Jurkat, Clone E6-1 (cell line): ENCODE measurements at regions not wholly inside any gene's neighbourhood (a gene's known extent, or its start where the extent isn't known, plus 50 kb on each side); places are given as distances from the start of the nearest gene placed in this dataset.

Experiments
- DNase-seq: peaks from one replicate; pipeline ENCODE4 v3.0.0-alpha.2; 2011; ENCODE audit warnings: low read depth, low spot score
- H3K4me3 ChIP-seq: 2 replicates; pipeline ENCODE4 v1.5.1; 2011; ENCODE audit warnings: mild to moderate bottlenecking, low read length, control low read depth, moderate library complexity

- DNase-seq: no peak
- H3K4me3 ChIP-seq: no peak overlapping the region
Observed at GRCh38 chr6:77979204-77979603, 326.4 kb downstream of the MEI4 start.

DNA sequence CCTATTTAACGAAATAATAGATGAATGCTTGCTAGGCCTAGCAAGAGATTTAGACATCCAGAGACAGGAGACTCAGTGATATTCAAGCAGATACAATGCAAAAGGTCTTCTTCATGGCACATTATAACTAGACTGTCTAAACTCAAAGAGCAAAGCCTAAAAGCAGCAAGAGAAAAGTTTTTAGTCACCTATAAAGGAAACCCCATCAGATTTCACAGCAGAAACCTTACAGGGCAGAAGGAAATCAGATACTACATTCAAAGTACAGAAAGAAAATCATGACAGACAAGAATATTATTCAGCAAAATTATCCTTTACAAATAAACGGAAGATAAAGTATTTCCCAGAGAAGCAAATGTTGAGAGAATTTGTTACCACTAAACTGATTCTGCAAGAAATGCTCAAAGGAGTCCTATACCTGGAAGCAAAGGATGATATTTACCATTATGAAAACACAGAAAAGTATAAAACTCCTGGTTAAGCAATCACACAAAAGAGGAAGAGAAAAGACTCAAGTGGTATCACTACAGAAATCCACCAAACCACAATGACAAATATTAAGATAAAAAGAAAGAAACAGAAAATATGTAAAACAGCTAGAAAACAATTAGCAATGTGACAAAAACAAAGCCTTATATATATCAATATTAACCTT is 333.7 kb downstream of the MEI4 start:
- H3K4me3 ChIP-seq: no peak overlapping the region
- no peak for DNase-seq

- no peak overlapping the region for H3K4me3 ChIP-seq
- no peak for DNase-seq
Observed at GRCh38 chr6:77987035-77987384, 334.2 kb downstream of the MEI4 start.

- H3K4me3 ChIP-seq: no peak overlapping the region
- DNase-seq: no peak
Observed at GRCh38 chr6:78010130-78010529, 357.3 kb downstream of the MEI4 start.

GRCh38 chr6:78020586-78020985 is 367.7 kb downstream of the MEI4 start:
- H3K4me3 ChIP-seq: no peak overlapping the region
- no peak for DNase-seq

GRCh38 chr6:78025502-78025901 is 372.7 kb downstream of the MEI4 start:
- DNase-seq: no peak
- H3K4me3 ChIP-seq: no peak overlapping the region

DNA sequence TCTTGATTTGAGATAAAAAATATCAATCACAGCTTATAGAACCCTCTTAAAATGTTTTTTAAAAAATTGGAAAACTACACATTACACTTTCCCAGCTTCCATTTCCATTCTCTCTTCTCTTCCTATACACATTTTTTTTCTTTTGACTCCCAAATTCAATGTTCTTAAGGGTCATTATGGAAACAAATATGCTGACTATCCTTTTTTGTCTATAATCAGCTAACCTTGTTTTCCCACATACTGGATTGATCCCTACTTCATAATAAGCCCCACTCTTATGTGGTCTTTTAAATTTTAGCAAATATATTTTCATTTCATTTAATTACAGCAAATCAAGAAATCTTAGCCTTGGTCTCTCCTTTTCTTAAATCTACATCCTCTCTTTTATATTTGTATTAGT is 378.4 kb downstream of the MEI4 start:
- no peak for DNase-seq
- H3K4me3 ChIP-seq: no peak overlapping the region

GRCh38 chr6:78059171-78059570 is 406.3 kb downstream of the MEI4 start:
- H3K4me3 ChIP-seq: no peak overlapping the region
- DNase-seq: no peak

DNA sequence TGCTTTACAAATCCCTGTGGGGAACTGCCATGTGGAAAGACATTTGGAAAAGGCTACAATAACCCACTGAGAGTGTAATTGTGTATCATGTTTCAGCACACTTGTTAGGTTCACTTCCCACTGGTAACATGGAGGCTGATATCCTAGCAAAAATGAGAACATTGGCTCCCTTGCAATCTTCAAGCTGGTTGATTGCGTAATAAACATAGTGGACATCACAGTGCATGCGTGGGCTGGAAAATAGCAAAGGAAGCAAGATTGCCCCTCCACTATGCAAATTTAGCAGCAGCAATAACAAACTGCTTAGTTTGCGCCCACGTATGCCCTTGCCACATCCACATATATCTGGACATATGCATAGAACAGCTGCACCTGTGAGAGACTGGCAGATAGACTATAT is 410.2 kb downstream of the MEI4 start:
- no peak overlapping the region for H3K4me3 ChIP-seq
- no peak for DNase-seq

DNA sequence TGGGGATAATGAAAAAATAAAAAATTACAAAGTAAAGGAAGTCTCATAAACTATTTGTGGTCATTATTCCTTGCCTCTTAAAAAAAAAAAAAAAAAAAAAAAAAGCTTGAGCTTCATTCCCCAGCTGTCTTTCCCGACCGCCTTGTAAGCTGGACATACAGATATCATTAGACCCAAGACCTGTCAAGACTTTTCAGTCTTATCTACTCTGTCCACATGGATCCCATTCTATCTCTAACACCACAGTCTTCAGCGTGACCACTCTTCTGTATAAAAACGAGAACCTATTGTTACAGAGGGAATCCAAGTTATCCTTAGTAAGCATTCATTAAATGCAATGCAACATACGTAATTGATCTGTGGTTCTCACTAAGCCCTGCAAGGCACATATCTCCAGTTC is 423.5 kb downstream of the MEI4 start:
- H3K4me3 ChIP-seq: no peak overlapping the region
- no peak for DNase-seq

DNA sequence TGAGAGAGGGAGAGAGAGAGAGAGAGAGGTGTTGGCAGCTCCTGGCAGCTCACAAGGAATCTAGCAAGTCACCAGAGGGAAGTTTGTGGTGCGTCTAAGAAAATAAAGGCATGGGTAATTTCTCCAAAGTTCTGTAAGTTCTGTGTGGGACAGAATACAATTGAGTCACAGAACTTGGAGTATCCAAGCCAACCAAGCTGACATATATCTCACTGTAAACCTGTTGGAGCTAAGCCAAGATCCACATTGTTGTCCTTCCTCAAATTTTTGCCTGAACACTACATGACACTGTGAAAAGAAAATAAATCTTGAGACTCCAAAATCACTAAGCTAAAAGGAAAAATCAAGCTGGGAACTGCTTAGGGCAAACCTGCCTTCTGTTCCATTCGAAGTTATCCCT is 436.7 kb downstream of the MEI4 start:
- no peak overlapping the region for H3K4me3 ChIP-seq
- no peak for DNase-seq

DNA sequence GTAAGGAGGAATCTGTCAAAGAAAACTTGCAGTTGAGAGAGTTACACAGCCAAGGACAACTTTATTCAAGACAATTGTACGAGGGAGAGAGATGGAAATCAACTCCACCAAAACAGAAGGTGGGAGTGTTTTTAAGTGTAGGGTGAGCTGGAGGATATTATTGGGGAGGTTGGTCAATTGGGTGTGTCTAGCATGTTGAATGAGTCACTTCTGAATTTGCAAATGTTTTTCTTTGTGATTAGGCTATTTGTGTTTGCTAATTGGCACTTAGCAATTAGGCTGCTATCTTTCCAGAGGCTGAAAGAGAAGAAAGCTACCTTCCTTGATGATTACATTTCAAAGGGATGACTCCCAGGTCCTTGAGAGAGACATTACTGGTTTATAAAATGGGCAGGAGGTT is 441.1 kb downstream of the MEI4 start:
- no peak overlapping the region for H3K4me3 ChIP-seq
- DNase-seq: no peak

DNA sequence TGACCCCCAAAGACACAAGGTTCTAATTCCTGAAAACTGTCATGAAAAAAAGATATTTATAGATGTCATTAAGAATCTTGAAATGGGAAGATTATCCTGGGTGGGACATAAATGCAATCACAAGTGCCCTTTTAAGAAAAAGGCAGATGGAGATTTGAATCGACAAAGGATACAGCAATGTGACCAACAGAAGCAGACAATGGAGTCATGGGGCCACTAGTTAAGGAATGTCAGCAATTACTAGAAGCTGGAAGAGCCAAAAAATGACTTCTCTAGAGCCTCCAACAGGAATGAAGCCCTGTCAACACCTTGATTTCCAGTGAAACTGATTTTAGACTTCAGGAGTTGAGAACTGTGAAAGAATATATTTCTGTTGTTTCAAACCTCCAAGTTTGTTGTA is 448.5 kb downstream of the MEI4 start:
- DNase-seq: no peak
- no peak overlapping the region for H3K4me3 ChIP-seq

DNA sequence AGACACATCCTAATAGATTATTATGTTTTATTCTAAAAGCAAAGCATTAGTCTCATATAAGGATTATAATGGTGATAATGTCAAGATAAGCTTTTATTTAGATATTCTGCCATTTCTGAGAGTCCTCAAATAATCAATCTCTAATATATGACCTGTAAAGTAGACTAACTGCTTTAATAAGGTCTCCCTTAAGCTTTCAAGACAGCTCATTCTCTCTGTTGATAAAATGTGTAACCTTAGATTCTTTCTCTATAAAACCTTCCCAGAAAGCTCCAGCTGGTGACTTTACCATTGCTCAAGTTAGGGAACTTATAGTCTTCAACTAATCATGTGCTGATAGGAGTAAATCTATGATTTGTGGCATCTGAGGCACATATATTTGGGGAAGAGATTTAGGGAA is 457.8 kb downstream of the MEI4 start:
- no peak overlapping the region for H3K4me3 ChIP-seq
- DNase-seq: no peak

- no peak overlapping the region for H3K4me3 ChIP-seq
- DNase-seq: no peak
Observed at GRCh38 chr6:78117966-78118365, 465.1 kb downstream of the MEI4 start.

- no peak for DNase-seq
- no peak overlapping the region for H3K4me3 ChIP-seq
Observed at GRCh38 chr6:78131521-78131920, 478.7 kb downstream of the MEI4 start.

- DNase-seq: no peak
- H3K4me3 ChIP-seq: no peak overlapping the region
Observed at GRCh38 chr6:78132671-78133410, 480.0 kb downstream of the MEI4 start.

GRCh38 chr6:78150425-78150824 is 497.6 kb downstream of the MEI4 start:
- H3K4me3 ChIP-seq: no peak overlapping the region
- DNase-seq: no peak

DNA sequence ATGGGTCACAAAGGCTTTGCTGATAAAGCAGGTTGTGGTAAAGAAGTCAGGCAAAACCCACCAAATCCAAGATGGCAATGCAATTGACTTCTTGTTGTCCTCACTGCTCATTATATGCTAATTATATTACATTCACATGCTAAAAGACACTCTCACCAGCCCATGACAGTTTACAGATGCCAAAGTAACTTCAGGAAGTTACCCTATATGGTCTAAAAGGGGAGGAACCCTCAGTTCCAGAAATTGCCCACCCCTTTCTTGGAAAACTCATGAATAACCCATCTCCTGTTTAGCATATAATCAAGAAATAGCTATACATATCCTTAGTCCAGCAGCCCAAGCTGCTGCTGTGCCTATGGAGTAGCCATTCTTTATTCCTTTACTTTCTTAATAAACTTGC is 501.1 kb downstream of the MEI4 start:
- no peak overlapping the region for H3K4me3 ChIP-seq
- no peak for DNase-seq

GRCh38 chr6:78157606-78158005 is 504.8 kb downstream of the MEI4 start:
- DNase-seq: no peak
- H3K4me3 ChIP-seq: no peak overlapping the region

GRCh38 chr6:78188891-78189290 is 536.1 kb downstream of the MEI4 start:
- no peak for DNase-seq
- no peak overlapping the region for H3K4me3 ChIP-seq
